HepG2 (cell line): ENCODE measurements at regions not wholly inside any gene's neighbourhood (a gene's known extent, or its start where the extent isn't known, plus 50 kb on each side); places are given as distances from the start of the nearest gene placed in this dataset.

Source experiments
- GATAD2A ChIP-seq: IDR thresholded peaks from 2 replicates; pipeline ENCODE4 v1.6.1; 2016
- HDAC1 ChIP-seq: sonication (generic); formaldehyde crosslinking; IDR thresholded peaks from 2 replicates; pipeline ENCODE4 v1.5.1; 2020; ENCODE audit warnings: mild to moderate bottlenecking, missing genetic modification reagents
- HNRNPUL1 ChIP-seq: fragments of 200-400 bp; formaldehyde crosslinking; IDR thresholded peaks from 2 replicates; pipeline ENCODE4 v1.6.1; 2017; ENCODE audit warnings: low read depth, mild to moderate bottlenecking, low read length, moderate library complexity
- KLF6 ChIP-seq: IDR thresholded peaks from 2 replicates; pipeline ENCODE4 v1.8.0; 2016; ENCODE audit warnings: missing biosample characterization, missing genetic modification reagents
- MED1 ChIP-seq: sonication (generic); formaldehyde crosslinking; IDR thresholded peaks from 2 replicates; pipeline ENCODE4 v1.4.0; 2020; ENCODE audit warnings: missing genetic modification reagents
- MEIS2 ChIP-seq: sonication (generic); formaldehyde crosslinking; IDR thresholded peaks from 2 replicates; pipeline ENCODE4 v1.9.0; 2021; ENCODE audit warnings: mild to moderate bottlenecking, missing genetic modification reagents
- NFIC ChIP-seq: IDR thresholded peaks from 2 replicates; pipeline ENCODE4 v1.6.1; 2012; ENCODE audit warnings: mild to moderate bottlenecking, low read length, inconsistent platforms
- RARG ChIP-seq: sonication (generic); formaldehyde crosslinking; IDR thresholded peaks from 2 replicates; pipeline ENCODE4 v1.4.0; 2020; ENCODE audit warnings: low read depth, mild to moderate bottlenecking, missing genetic modification reagents
- RBFOX2 ChIP-seq: fragments of 200-400 bp; formaldehyde crosslinking; IDR thresholded peaks from 2 replicates; pipeline ENCODE4 v1.6.1; 2017; ENCODE audit warnings: low read depth, mild to moderate bottlenecking, low read length
- RFX3 ChIP-seq: IDR thresholded peaks from 2 replicates; pipeline ENCODE4 v1.6.1; 2016; ENCODE audit warnings: missing biosample characterization, missing genetic modification reagents
- SOX13 ChIP-seq, 3 experiments: fragments of 450-650 bp in 1 of 3; sonication (generic) in 1 of 3; formaldehyde crosslinking in 1 of 3; IDR thresholded peaks in 2 of 3; conservative IDR thresholded peaks in 1 of 3; 2 replicates each; pipeline versions ENCODE4 v1.5.0 to v1.6.1; 2016 to 2020; ENCODE audit warnings: antibody characterized with exemption in 1 of 3, mild to moderate bottlenecking in 1 of 3, missing compliant biosample characterization in 1 of 3, missing genetic modification reagents in 1 of 3, moderate library complexity in 1 of 3
- TAF1 ChIP-seq: sonication (generic); formaldehyde crosslinking; IDR thresholded peaks from 2 replicates; pipeline ENCODE4 v1.4.0; 2020; ENCODE audit warnings: missing genetic modification reagents
- TAF15 ChIP-seq: fragments of 200-400 bp; formaldehyde crosslinking; IDR thresholded peaks from one replicate; pipeline ENCODE4 v1.6.1; 2018; ENCODE audit warnings: mild to moderate bottlenecking, low read depth, low read length; ENCODE audit not compliant: poor library complexity, severe bottlenecking
- TBP ChIP-seq: sonication (generic); formaldehyde crosslinking; IDR thresholded peaks from 2 replicates; pipeline ENCODE4 v1.5.0; 2020; ENCODE audit warnings: missing genetic modification reagents
- ZNF343 ChIP-seq: sonication (generic); formaldehyde crosslinking; IDR thresholded peaks from 2 replicates; pipeline ENCODE4 v1.4.0; 2020; ENCODE audit warnings: mild to moderate bottlenecking, missing genetic modification reagents
- ZNF598 ChIP-seq: sonication (generic); formaldehyde crosslinking; IDR thresholded peaks from 2 replicates; pipeline ENCODE4 v1.5.1; 2020; ENCODE audit warnings: mild to moderate bottlenecking, missing genetic modification reagents, borderline replicate concordance
- ZNF652 ChIP-seq: IDR thresholded peaks from 2 replicates; pipeline ENCODE4 v1.6.1; 2016; ENCODE audit warnings: low read depth, borderline replicate concordance
- ZNF737 ChIP-seq: sonication (generic); formaldehyde crosslinking; IDR thresholded peaks from 2 replicates; pipeline ENCODE4 v1.5.0; 2020; ENCODE audit warnings: missing genetic modification reagents, mild to moderate bottlenecking, borderline replicate concordance
- ZNF747 ChIP-seq: sonication (generic); formaldehyde crosslinking; IDR thresholded peaks from 2 replicates; pipeline ENCODE4 v1.8.1; 2023; ENCODE audit warnings: missing genetic modification reagents, mild to moderate bottlenecking, borderline replicate concordance
- TF ChIP-seq, protein P1 (sequence below): IDR thresholded peaks from 2 replicates; pipeline ENCODE4 v1.6.1; 2016; ENCODE audit warnings: missing compliant biosample characterization, missing genetic modification reagents, borderline replicate concordance
- TF ChIP-seq, protein P2 (sequence below): sonication (generic); formaldehyde crosslinking; IDR thresholded peaks from 2 replicates; pipeline ENCODE4 v1.5.0; 2020; ENCODE audit warnings: mild to moderate bottlenecking, missing genetic modification reagents
- TF ChIP-seq, protein P3 (sequence below): IDR thresholded peaks from 2 replicates; pipeline ENCODE4 v1.6.1; 2012; ENCODE audit warnings: low read depth, low read length, improper control_type of control experiment
- TF ChIP-seq, protein P4 (sequence below): sonication (generic); formaldehyde crosslinking; IDR thresholded peaks from 2 replicates; pipeline ENCODE4 v1.5.0; 2020; ENCODE audit warnings: mild to moderate bottlenecking, missing genetic modification reagents, borderline replicate concordance

DNA sequence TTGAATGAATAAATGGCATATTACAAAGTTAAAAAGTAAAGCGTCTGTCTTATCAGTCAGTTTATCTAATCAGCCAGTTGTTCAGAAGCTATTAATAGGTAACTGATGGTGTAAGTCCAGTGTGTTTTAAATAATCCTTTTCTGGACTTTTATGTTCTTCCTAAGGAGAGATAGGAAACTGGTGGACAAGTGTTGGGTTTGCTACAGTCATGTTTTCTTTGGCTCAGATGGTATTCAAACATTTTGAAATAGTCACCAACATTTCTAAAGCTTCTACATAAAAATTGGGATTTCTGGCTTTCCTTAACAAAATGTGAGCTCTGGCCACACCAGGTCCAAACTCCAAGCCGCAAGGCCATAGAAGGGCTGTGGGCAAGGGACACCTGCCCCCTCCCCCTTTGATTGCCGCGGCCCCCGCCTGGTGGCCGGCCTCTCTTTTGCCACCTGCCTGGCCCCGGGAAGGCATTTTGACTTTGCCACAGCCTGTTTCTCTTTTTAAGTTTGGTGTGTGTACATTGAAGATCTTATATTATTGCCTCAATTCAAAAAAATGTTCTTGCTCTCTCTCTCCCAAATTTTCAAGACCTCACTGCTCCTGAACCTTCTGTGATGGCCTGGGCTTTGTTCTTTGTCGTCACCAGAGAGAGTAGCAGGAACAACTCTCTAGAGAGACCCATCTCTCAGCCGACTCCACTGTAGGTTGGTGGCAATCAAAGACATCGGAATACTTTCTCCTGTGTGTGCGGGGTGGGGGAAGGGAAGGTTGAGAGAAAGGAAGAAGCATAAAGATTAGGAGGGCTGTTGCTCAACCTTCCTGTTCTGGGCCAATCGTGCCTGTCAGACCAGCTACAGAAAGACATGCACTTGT is 84.0 kb upstream of the ZNF217 start (continued):
- TF ChIP-seq, protein P1, sequence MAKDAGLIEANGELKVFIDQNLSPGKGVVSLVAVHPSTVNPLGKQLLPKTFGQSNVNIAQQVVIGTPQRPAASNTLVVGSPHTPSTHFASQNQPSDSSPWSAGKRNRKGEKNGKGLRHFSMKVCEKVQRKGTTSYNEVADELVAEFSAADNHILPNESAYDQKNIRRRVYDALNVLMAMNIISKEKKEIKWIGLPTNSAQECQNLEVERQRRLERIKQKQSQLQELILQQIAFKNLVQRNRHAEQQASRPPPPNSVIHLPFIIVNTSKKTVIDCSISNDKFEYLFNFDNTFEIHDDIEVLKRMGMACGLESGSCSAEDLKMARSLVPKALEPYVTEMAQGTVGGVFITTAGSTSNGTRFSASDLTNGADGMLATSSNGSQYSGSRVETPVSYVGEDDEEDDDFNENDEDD (CRISPR knock-in tag), result peak; percentile 57
- TF ChIP-seq, protein P2, sequence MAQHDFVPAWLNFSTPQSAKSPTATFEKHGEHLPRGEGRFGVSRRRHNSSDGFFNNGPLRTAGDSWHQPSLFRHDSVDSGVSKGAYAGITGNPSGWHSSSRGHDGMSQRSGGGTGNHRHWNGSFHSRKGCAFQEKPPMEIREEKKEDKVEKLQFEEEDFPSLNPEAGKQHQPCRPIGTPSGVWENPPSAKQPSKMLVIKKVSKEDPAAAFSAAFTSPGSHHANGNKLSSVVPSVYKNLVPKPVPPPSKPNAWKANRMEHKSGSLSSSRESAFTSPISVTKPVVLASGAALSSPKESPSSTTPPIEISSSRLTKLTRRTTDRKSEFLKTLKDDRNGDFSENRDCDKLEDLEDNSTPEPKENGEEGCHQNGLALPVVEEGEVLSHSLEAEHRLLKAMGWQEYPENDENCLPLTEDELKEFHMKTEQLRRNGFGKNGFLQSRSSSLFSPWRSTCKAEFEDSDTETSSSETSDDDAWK (CRISPR knock-in tag), result no peak
- TF ChIP-seq TAF1 (peak; percentile 58; the same call in 1 of the 2 replicates), NFIC (peak; percentile 76; the same call in 1 of the 2 replicates), KLF6 (peak; percentile 88), HNRNPUL1 (no peak; the same call in 1 of the 2 replicates), ZNF598 (peak; percentile 52), MED1 (CRISPR knock-in tag) (peak; percentile 81), ZNF652 (peak; percentile 18; the same call in 1 of the 2 replicates), ZNF747 (CRISPR knock-in tag) (0 out of 2 replicates have a peak, but pooled peaks have one; percentile 45), RBFOX2 (peak; percentile 86), SOX13 (IDR thresholded peaks at IDR 0.05) (peak; percentile 77), SOX13 (CRISPR knock-in tag; conservative IDR thresholded peaks at IDR 0.05 in 1 of 2, IDR thresholded peaks at IDR 0.05 in 1 of 2) (peak in 1 of 2 experiments; percentile 78; a peak in 2 of 4 replicates), ZNF737 (CRISPR knock-in tag) (no peak), ZNF343 (CRISPR knock-in tag) (peak; percentile 71; the same call in 1 of the 2 replicates), TAF15 (no peak), HDAC1 (peak; percentile 81), TBP (CRISPR knock-in tag) (peak; percentile 32; the same call in 1 of the 2 replicates), GATAD2A (peak; percentile 95), RARG (CRISPR knock-in tag) (peak; percentile 67; the same call in 1 of the 2 replicates), MEIS2 (peak; percentile 77), RFX3 (CRISPR knock-in tag) (no peak)
- TF ChIP-seq, protein P3, sequence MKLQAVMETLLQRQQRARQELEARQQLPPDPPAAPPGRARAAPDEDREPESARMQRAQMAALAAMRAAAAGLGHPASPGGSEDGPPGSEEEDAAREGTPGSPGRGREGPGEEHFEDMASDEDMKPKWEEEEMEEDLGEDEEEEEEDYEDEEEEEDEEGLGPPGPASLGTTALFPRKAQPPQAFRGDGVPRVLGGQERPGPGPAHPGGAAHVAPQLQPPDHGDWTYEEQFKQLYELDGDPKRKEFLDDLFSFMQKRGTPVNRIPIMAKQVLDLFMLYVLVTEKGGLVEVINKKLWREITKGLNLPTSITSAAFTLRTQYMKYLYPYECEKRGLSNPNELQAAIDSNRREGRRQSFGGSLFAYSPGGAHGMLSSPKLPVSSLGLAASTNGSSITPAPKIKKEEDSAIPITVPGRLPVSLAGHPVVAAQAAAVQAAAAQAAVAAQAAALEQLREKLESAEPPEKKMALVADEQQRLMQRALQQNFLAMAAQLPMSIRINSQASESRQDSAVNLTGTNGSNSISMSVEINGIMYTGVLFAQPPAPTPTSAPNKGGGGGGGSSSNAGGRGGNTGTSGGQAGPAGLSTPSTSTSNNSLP, result peak; percentile 65
- TF ChIP-seq, protein P4, sequence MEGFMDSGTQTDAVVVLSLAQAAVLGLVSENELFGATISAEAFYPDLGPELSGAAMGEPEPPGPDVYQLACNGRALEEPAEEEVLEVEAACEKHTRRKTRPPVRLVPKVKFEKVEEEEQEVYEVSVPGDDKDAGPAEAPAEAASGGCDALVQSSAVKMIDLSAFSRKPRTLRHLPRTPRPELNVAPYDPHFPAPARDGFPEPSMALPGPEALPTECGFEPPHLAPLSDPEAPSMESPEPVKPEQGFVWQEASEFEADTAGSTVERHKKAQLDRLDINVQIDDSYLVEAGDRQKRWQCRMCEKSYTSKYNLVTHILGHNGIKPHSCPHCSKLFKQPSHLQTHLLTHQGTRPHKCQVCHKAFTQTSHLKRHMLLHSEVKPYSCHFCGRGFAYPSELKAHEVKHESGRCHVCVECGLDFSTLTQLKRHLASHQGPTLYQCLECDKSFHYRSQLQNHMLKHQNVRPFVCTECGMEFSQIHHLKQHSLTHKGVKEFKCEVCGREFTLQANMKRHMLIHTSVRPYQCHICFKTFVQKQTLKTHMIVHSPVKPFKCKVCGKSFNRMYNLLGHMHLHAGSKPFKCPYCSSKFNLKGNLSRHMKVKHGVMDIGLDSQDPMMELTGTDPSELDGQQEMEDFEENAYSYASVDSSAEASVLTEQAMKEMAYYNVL (CRISPR knock-in tag), result peak; percentile 98
